ENCODE measurements at regions not wholly inside any gene's neighbourhood (a gene's known extent, or its start where the extent isn't known, plus 50 kb on each side); places are given as distances from the start of the nearest gene placed in this dataset.

DNA sequence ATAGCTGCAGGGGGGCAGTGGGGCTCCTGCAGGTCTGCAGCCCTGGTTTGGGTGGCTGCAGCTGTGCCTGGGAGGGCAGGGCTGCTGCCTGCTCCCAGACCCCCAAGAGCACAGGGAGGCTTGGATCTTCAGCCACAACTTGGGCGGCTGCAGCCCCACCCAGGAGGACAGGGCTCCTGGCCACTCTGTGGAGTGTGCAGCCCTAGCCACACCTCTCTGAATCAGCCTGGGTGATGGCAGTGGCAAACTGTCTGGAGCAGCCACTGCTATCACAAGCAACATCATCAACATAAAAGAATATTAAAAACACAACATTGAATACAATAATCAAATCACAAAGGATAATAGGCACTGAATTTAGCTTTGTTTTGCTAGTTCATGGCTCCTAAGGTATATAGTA lies 164.9 kb upstream of the SLC27A6 start (continued):
- TF ChIP-seq, protein P1, sequence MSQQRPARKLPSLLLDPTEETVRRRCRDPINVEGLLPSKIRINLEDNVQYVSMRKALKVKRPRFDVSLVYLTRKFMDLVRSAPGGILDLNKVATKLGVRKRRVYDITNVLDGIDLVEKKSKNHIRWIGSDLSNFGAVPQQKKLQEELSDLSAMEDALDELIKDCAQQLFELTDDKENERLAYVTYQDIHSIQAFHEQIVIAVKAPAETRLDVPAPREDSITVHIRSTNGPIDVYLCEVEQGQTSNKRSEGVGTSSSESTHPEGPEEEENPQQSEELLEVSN (IDR thresholded peaks at IDR 0.05; ENCODE audit: borderline replicate concordance, low read depth): no peak

GRCh38 chr5:128813317-128814070 lies 151.8 kb upstream of the SLC27A6 start:
- CTCF ChIA-PET: no interaction called here
- H3K4me3 ChIP-seq: no peak overlapping the region
- WGBS (ENCODE audit: missing lambda C conversion rate): 39% methylated on average over 4 of the region's 4 CpGs

DNA sequence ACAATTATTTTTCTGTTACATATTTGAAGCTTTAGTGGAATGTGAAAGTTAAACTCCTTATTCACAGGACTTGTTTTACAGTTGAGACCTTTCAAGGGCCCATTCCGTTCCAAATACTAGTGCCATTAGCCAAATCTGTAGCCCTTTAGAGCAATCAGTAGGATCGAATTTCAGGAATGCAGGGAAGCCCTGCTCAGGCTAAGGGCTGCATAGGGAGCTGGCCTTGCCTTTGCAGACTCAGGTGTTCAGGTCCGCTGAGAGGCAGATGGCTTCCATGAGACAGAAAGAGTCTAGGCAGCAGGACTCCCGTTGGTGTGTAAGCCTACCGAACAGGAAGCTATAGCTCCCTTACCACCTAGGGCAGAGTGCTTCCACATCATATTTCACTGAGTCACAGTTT lies 150.1 kb upstream of the SLC27A6 start:
- POLR2A ChIA-PET: no interaction called here
- no peak for ATAC-seq
- H3K27ac ChIP-seq: no peak overlapping the region

More at GRCh38 chr5:128813317-128814070, 151.8 kb upstream of the SLC27A6 start:
- DNase-seq (ENCODE audit: low read depth in 1 of 2, low spot score in 1 of 2) (no peak), FAIRE-seq (no peak), ATAC-seq (no peak)
- POLR2A ChIA-PET: no interaction called here
- no peak overlapping the region for H3K27ac ChIP-seq
- no peak for TF ChIP-seq FOSL2 (IDR thresholded peaks at IDR 0.05)
- TF ChIP-seq FOSL2 (CRISPR knock-in tag; IDR thresholded peaks at IDR 0.05): no peak
- TF ChIP-seq ELK1 (IDR thresholded peaks at IDR 0.05; ENCODE audit: low read depth, low read length): no peak
- no peak for TF ChIP-seq RARB (CRISPR knock-in tag; IDR thresholded peaks at IDR 0.05)
- no peak for TF ChIP-seq HEYL (CRISPR knock-in tag; IDR thresholded peaks at IDR 0.05)
- TF ChIP-seq CEBPB (IDR thresholded peaks at IDR 0.05): no peak
- TF ChIP-seq, protein P2, sequence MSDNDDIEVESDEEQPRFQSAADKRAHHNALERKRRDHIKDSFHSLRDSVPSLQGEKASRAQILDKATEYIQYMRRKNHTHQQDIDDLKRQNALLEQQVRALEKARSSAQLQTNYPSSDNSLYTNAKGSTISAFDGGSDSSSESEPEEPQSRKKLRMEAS (IDR thresholded peaks at IDR 0.05): no peak
- H3K4me2 ChIP-seq: no peak overlapping the region
- H3K9me3 ChIP-seq: peaks cover 4% of the 10 kb centered on the region; the same call in 1 of the 3 replicates
- H3K4me1 ChIP-seq: no peaks in the 10 kb centered on the region

GRCh38 chr5:128825826-128826225 lies 139.5 kb upstream of the SLC27A6 start:
- H3K27ac ChIP-seq: no peak overlapping the region
- no peaks in the 10 kb centered on the region for H3K9me3 ChIP-seq
- no peak overlapping the region for H3K4me3 ChIP-seq
- H3K4me2 ChIP-seq: no peak overlapping the region
- ChIA-PET CTCF (no interaction called here), POLR2A (no interaction called here)
- no peak for FAIRE-seq
- ATAC-seq: no peak
- no peaks in the 10 kb centered on the region for H3K4me1 ChIP-seq
- 14% methylated on average over 1 of the region's 1 CpG for WGBS (ENCODE audit: missing lambda C conversion rate)
- TF ChIP-seq TP53 (CRISPR knock-in tag; IDR thresholded peaks at IDR 0.05) (no peak), NR3C1 (IDR thresholded peaks at IDR 0.05) (no peak), EHF (CRISPR knock-in tag; IDR thresholded peaks at IDR 0.05) (no peak), CHD4 (IDR thresholded peaks at IDR 0.05; ENCODE audit: borderline replicate concordance) (no peak), ZC3H11A (IDR thresholded peaks at IDR 0.05) (no peak), PHF8 (IDR thresholded peaks at IDR 0.05; ENCODE audit: borderline replicate concordance, low read depth) (no peak), GATA3 (IDR thresholded peaks at IDR 0.05; ENCODE audit: borderline replicate concordance) (no peak), RNF2 (IDR thresholded peaks at IDR 0.05; ENCODE audit: borderline replicate concordance, low read depth) (no peak), MYC (IDR thresholded peaks at IDR 0.05; ENCODE audit: borderline replicate concordance, low read length) (no peak)
- TF ChIP-seq, protein P3, sequence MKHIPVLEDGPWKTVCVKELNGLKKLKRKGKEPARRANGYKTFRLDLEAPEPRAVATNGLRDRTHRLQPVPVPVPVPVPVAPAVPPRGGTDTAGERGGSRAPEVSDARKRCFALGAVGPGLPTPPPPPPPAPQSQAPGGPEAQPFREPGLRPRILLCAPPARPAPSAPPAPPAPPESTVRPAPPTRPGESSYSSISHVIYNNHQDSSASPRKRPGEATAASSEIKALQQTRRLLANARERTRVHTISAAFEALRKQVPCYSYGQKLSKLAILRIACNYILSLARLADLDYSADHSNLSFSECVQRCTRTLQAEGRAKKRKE (CRISPR knock-in tag; IDR thresholded peaks at IDR 0.05; ENCODE audit: low read depth): no peak
- no peak for DNase-seq (ENCODE audit: low read depth in 1 of 2, low spot score in 1 of 2)

More for the DNA sequence above, 150.1 kb upstream of the SLC27A6 start:
- H3K4me3 ChIP-seq: no peak overlapping the region
- TF ChIP-seq SMC3 (IDR thresholded peaks at IDR 0.05) (no peak), NFE2L2 (conservative IDR thresholded peaks at IDR 0.05; ENCODE audit: low read length) (no peak), CHD4 (IDR thresholded peaks at IDR 0.05; ENCODE audit: borderline replicate concordance) (no peak), HEYL (CRISPR knock-in tag; IDR thresholded peaks at IDR 0.05) (no peak)
- H3K9me3 ChIP-seq: peaks cover 4% of the 10 kb centered on the region; the same call in 1 of the 3 replicates
- DNase-seq (ENCODE audit: low read depth in 1 of 2, low spot score in 1 of 2): no peak
- FAIRE-seq: peak; percentile 72
- CTCF ChIA-PET: no interaction called here
- 48% methylated on average over 5 of the region's 5 CpGs for WGBS (ENCODE audit: missing lambda C conversion rate)
- no peaks in the 10 kb centered on the region for H3K4me1 ChIP-seq
- no peak overlapping the region for H3K4me2 ChIP-seq
